B cell (primary cell): ENCODE measurements at regions not wholly inside any gene's neighbourhood (a gene's known extent, or its start where the extent isn't known, plus 50 kb on each side); places are given as distances from the start of the nearest gene placed in this dataset.

Experiments used
- ATAC-seq: fragments of 200-7000 bp; cut with Tn5 transposase; one replicate; pipeline ENCODE4 v1.10.0; 2021; ENCODE audit warnings: low read depth, mild to moderate bottlenecking, moderate number of reproducible peaks, moderate library complexity
- CTCF ChIA-PET: fragments of 350-600 bp; sonication (Branson Sonifier 250); formaldehyde crosslinking; loops from one replicate; lab custom pipeline; 2021; ENCODE audit warnings: antibody characterized with exemption, inconsistent platforms; lab: Charles Lee
- POLR2A ChIA-PET: fragments of 350-600 bp; sonication (Branson Sonifier 250); formaldehyde crosslinking; loops from one replicate; lab custom pipeline; 2021; ENCODE audit warnings: antibody characterized with exemption; lab: Charles Lee
- DNase-seq: peaks from one replicate; pipeline ENCODE4 v3.0.0; 2013
- H2AFZ ChIP-seq: 2 replicates; pipeline ENCODE4 v1.6.1; 2012; ENCODE audit warnings: mild to moderate bottlenecking, low read depth, low read length; ENCODE audit not compliant: insufficient read depth, poor library complexity, severe bottlenecking
- H3K27ac ChIP-seq, 2 donors: 1 replicate in 1 of 2; 2 replicates in 1 of 2; pipeline ENCODE4 v1.5.1; 2012 to 2013; ENCODE audit warnings: low read length in 2 of 2, mild to moderate bottlenecking in 2 of 2, moderate library complexity in 1 of 2
- H3K27me3 ChIP-seq, 4 experiments: fragments of 200-600 bp in 1 of 4; sonication (generic) in 1 of 4; replicated peaks in 1 of 4; 1 replicate in 2 of 4; 2 replicates in 2 of 4; pipeline versions ENCODE4 v1.6.1 to v1.7.0; 2013 to 2016; ENCODE audit warnings: low read length in 3 of 4, mild to moderate bottlenecking in 2 of 4, mixed read lengths in 1 of 4, moderate library complexity in 1 of 4; ENCODE audit not compliant: insufficient read depth in 4 of 4, control insufficient read depth in 3 of 4; ENCODE audit errors: control extremely low read depth in 1 of 4
- H3K36me3 ChIP-seq, 2 experiments: replicated peaks in 1 of 2; 1 replicate in 1 of 2; 2 replicates in 1 of 2; pipeline versions ENCODE4 v1.6.1 to v1.7.1; 2013; ENCODE audit warnings: low read length in 1 of 2; ENCODE audit not compliant: insufficient read depth in 2 of 2, control insufficient read depth in 1 of 2; ENCODE audit errors: control extremely low read depth in 1 of 2, extremely low read depth in 1 of 2
- H3K4me1 ChIP-seq, 2 donors: fragments of 200-600 bp in 1 of 2; sonication (generic) in 1 of 2; 1 replicate in 1 of 2; 2 replicates in 1 of 2; pipeline versions ENCODE4 v1.5.1 to v1.6.1; 2013 to 2017; ENCODE audit warnings: low read length in 2 of 2; ENCODE audit not compliant: control insufficient read depth in 2 of 2, insufficient read depth in 2 of 2
- H3K4me2 ChIP-seq: replicated peaks from 2 replicates; pipeline ENCODE3; 2012; ENCODE audit warnings: mild to moderate bottlenecking, low read depth, low read length; ENCODE audit not compliant: poor library complexity, severe bottlenecking
- H3K4me3 ChIP-seq, 5 experiments: fragments of 200-600 bp in 1 of 5; sonication (generic) in 1 of 5; 1 replicate in 3 of 5; 2 replicates in 2 of 5; pipeline versions ENCODE4 v1.5.1 to v1.7.0; 2011 to 2016; ENCODE audit warnings: low read length in 4 of 5, mild to moderate bottlenecking in 4 of 5, low read depth in 2 of 5, control low read depth in 1 of 5, moderate library complexity in 1 of 5; ENCODE audit not compliant: insufficient read depth in 1 of 5; ENCODE audit errors: control extremely low read depth in 1 of 5, extremely low read depth in 1 of 5
- H3K79me2 ChIP-seq: fragments of 200-600 bp; sonication (generic); one replicate; pipeline ENCODE4 v1.6.0; 2016; ENCODE audit warnings: low read length; ENCODE audit not compliant: control insufficient read depth, insufficient read depth
- H3K9ac ChIP-seq: fragments of 200-600 bp; sonication (generic); 2 replicates; pipeline ENCODE4 v1.6.1; 2017; ENCODE audit warnings: mild to moderate bottlenecking, low read length, moderate library complexity
- H3K9me3 ChIP-seq, 3 donors: one replicate each; pipeline versions ENCODE4 v1.6.1 to v1.7.1; 2013; ENCODE audit warnings: low read length in 2 of 3; ENCODE audit not compliant: control insufficient read depth in 2 of 3, insufficient read depth in 1 of 3; ENCODE audit errors: control extremely low read depth in 1 of 3
- H4K20me1 ChIP-seq: 2 replicates; pipeline ENCODE4 v1.6.0; 2012; ENCODE audit warnings: mild to moderate bottlenecking, low read length; ENCODE audit not compliant: insufficient read depth, control insufficient read depth, poor library complexity, severe bottlenecking
- H3K27ac Mint-ChIP-seq: one replicate; pipeline ENCODE4 v1.8.0; 2021; ENCODE audit warnings: mixed read lengths
- H3K27me3 Mint-ChIP-seq: one replicate; pipeline ENCODE4 v1.8.0; 2021; ENCODE audit warnings: mixed read lengths
- H3K4me1 Mint-ChIP-seq: one replicate; pipeline ENCODE4 v1.8.0; 2021; ENCODE audit warnings: mixed read lengths
- H3K4me3 Mint-ChIP-seq: one replicate; pipeline ENCODE4 v1.8.0; 2021; ENCODE audit warnings: mixed read lengths
- H3K9me3 Mint-ChIP-seq: one replicate; pipeline ENCODE4 v1.8.0; 2022; ENCODE audit warnings: mixed read lengths; ENCODE audit not compliant: insufficient read depth
- CTCF ChIP-seq: fragments of 200-600 bp; IDR thresholded peaks from one replicate; pipeline ENCODE4 v1.8.0; 2022; ENCODE audit warnings: antibody characterized with exemption, mild to moderate bottlenecking
- EZH2 ChIP-seq: IDR thresholded peaks from 2 replicates; pipeline ENCODE4 v1.6.1; 2012; ENCODE audit warnings: borderline replicate concordance, low read depth, mild to moderate bottlenecking, moderate library complexity, low read length; ENCODE audit not compliant: insufficient read depth, poor library complexity, severe bottlenecking
- WGBS: methylation state at CpG from one replicate; pipeline ENCODE4 v1.1.5; 2013; ENCODE audit warnings: missing lambda C conversion rate; ENCODE audit not compliant: insufficient coverage; 5-methylcytosine and 5-hydroxymethylcytosine counted together
- intact Hi-C: fragments of 100-400 bp; cut with micrococcal nuclease; formaldehyde crosslinking; loops from one replicate; pipeline ENCODE4 v1.10.0; 2022

GRCh38 chr14:25757364-25757763 lies 707.4 kb upstream of the STXBP6 start:
- ChIA-PET POLR2A (no interaction called here), CTCF (no interaction called here)
- DNase-seq: no peak
- ATAC-seq: no peak
- H3K4me1 ChIP-seq: no peaks in the 10 kb centered on the region
- H3K79me2 ChIP-seq: no peaks in the 10 kb centered on the region
- no peaks in the 10 kb centered on the region for H3K36me3 ChIP-seq
- H2AFZ ChIP-seq: no peak overlapping the region
- no peak overlapping the region for H3K27ac Mint-ChIP-seq
- H3K9ac ChIP-seq: no peak overlapping the region
- no peaks in the 10 kb centered on the region for H3K9me3 Mint-ChIP-seq
- 80% methylated on average over 1 of the region's 3 CpGs for WGBS
- H3K27me3 Mint-ChIP-seq: no peaks in the 10 kb centered on the region
- H3K9me3 ChIP-seq: peaks cover 0 to 1% (median 0%) of the 10 kb centered on the region in 3 donors
- TF ChIP-seq CTCF (no peak), EZH2 (no peak)
- H3K27me3 ChIP-seq: no peaks in the 10 kb centered on the region
- H3K4me3 ChIP-seq: no peak overlapping the region
- intact Hi-C loops: no loop called here
- H3K27ac ChIP-seq: no peak overlapping the region
- H3K4me2 ChIP-seq: no peak overlapping the region
- H4K20me1 ChIP-seq: no peaks in the 10 kb centered on the region
- no peak overlapping the region for H3K4me3 Mint-ChIP-seq
- no peaks in the 10 kb centered on the region for H3K4me1 Mint-ChIP-seq

GRCh38 chr14:25756876-25757275 lies 706.9 kb upstream of the STXBP6 start:
- CTCF ChIA-PET: no interaction called here
- intact Hi-C loops: no loop called here

More at GRCh38 chr14:25756876-25757275, 706.9 kb upstream of the STXBP6 start:
- Histone ChIP-seq H3K9me3 (peaks cover 0 to 1% (median 0%) of the 10 kb centered on the region in 3 donors), H3K27ac (no peak overlapping the region), H3K4me3 (no peak overlapping the region), H3K9ac (no peak overlapping the region), H3K4me2 (no peak overlapping the region), H3K27me3 (no peaks in the 10 kb centered on the region), H4K20me1 (no peaks in the 10 kb centered on the region), H3K36me3 (no peaks in the 10 kb centered on the region), H3K79me2 (no peaks in the 10 kb centered on the region), H2AFZ (no peak overlapping the region), H3K4me1 (no peaks in the 10 kb centered on the region)
- H3K27me3 Mint-ChIP-seq: no peaks in the 10 kb centered on the region
- H3K9me3 Mint-ChIP-seq: no peaks in the 10 kb centered on the region
- no peak overlapping the region for H3K27ac Mint-ChIP-seq
- ATAC-seq (no peak), DNase-seq (no peak)
- POLR2A ChIA-PET: no interaction called here
- WGBS: no CpG with 5 or more reads among the region's 4 CpGs
- no peak overlapping the region for H3K4me3 Mint-ChIP-seq
- H3K4me1 Mint-ChIP-seq: no peaks in the 10 kb centered on the region
- TF ChIP-seq CTCF: no peak
- TF ChIP-seq EZH2: no peak
